C4-2B (cell line): ENCODE measurements at regions not wholly inside any gene's neighbourhood (a gene's known extent, or its start where the extent isn't known, plus 50 kb on each side); places are given as distances from the start of the nearest gene placed in this dataset.
"Not testable (repeated sequence)": the region's sequence is repeated elsewhere in the genome, so short reads cannot be mapped to it uniquely, and the experiment has no call there.

Source experiments
- CTCF ChIP-seq: fragments of 450-650 bp; conservative IDR thresholded peaks from 2 replicates; pipeline ENCODE4 v1.5.1; 2017; ENCODE audit warnings: mild to moderate bottlenecking
- ZFX ChIP-seq: fragments of 450-650 bp; IDR thresholded peaks from 2 replicates; pipeline ENCODE4 v1.6.1; 2017

GRCh38 chr22:11060797-11061196 is 4467.2 kb upstream of the OR11H1 start:
- TF ChIP-seq CTCF, ZFX: not testable (repeated sequence)
